K562 (cell line): ENCODE measurements at regions not wholly inside any gene's neighbourhood (a gene's known extent, or its start where the extent isn't known, plus 50 kb on each side); places are given as distances from the start of the nearest gene placed in this dataset.

Experiments
- ATAC-seq: fragments of 200-7000 bp; cut with Tn5 transposase; 3 replicates; pipeline ENCODE4 v1.9.1; 2020; ENCODE audit warnings: moderate library complexity
- BruUV-seq: library from RNA; stranded (reverse); fragments of 400-500 nt; replicated peaks from 2 replicates; lab custom pipeline; 2021; lab: Mats Ljungman, UMichigan
- CTCF ChIA-PET: fragments of 300-600 bp; formaldehyde crosslinking; extraction: SDS; loops from one replicate; lab custom pipeline; 2021; ENCODE audit warnings: low intra/inter-chr PET ratio; lab: Yijun Ruan, JAX
- POLR2A ChIA-PET: fragments of 300-600, 350-650 bp; sonication (Branson Sonifier 250); formaldehyde crosslinking; extraction: SDS; loops from one replicate; lab custom pipeline; 2021; ENCODE audit warnings: antibody characterized with exemption, inconsistent platforms; lab: Yijun Ruan, JAX
- DNase-seq, 4 experiments: peaks; one replicate each; pipeline versions ENCODE4 v3.0.0 to v3.0.0-alpha.2; 2011 to 2018; ENCODE audit warnings: low spot score in 3 of 4, mixed read lengths in 3 of 4; ENCODE audit errors: extremely low read depth in 1 of 4
- FAIRE-seq: peaks from 2 replicates; lab custom pipeline; 2011; peaks lifted over from hg19 to GRCh38; lab: Jason Lieb, UNC
- H2AFZ ChIP-seq: 2 replicates; pipeline ENCODE4 v1.6.0; 2011; ENCODE audit warnings: low read depth, low read length, control low read depth, inconsistent platforms
- H3K27ac ChIP-seq: fragments of 200-600 bp; 3 replicates; pipeline ENCODE4 v1.8.0; 2011; ENCODE audit warnings: low read depth, mild to moderate bottlenecking, control low read depth, inconsistent platforms, low read length, moderate library complexity, mixed read lengths; ENCODE audit errors: extremely low read depth
- H3K27me3 ChIP-seq, 2 experiments: fragments of 300-600 bp in 1 of 2; 2 replicates in 1 of 2; 3 replicates in 1 of 2; pipeline versions ENCODE4 v1.6.0 to v1.8.0; 2011; ENCODE audit warnings: inconsistent platforms in 2 of 2, low read length in 2 of 2, mild to moderate bottlenecking in 1 of 2, mixed read lengths in 1 of 2, moderate library complexity in 1 of 2; ENCODE audit not compliant: control insufficient read depth in 2 of 2, insufficient read depth in 2 of 2
- H3K36me3 ChIP-seq: fragments of 300-600 bp; 3 replicates; pipeline ENCODE4 v1.8.0; 2011; ENCODE audit warnings: mild to moderate bottlenecking, low read length, inconsistent platforms; ENCODE audit not compliant: control insufficient read depth, insufficient read depth
- H3K4me1 ChIP-seq, 2 experiments: fragments of 200-600 bp in 1 of 2; replicated peaks in 1 of 2; 2 replicates in 1 of 2; 3 replicates in 1 of 2; pipeline versions ENCODE4 v1.5.1 to v1.8.0; 2011; ENCODE audit warnings: inconsistent platforms in 2 of 2, low read length in 2 of 2, mild to moderate bottlenecking in 1 of 2, mixed read lengths in 1 of 2, moderate library complexity in 1 of 2; ENCODE audit not compliant: control insufficient read depth in 2 of 2, insufficient read depth in 2 of 2
- H3K4me2 ChIP-seq: 2 replicates; pipeline ENCODE4 v1.6.1; 2011; ENCODE audit warnings: low read length, control low read depth, inconsistent platforms, mixed read lengths; ENCODE audit not compliant: insufficient read depth
- H3K4me3 ChIP-seq: fragments of 200-600 bp; sonication (generic), shearing (Covaris generic); 2 replicates; pipeline ENCODE4 v1.5.1; 2016; ENCODE audit warnings: control low read depth, inconsistent platforms
- H3K79me2 ChIP-seq: fragments of 200-600 bp; 3 replicates; pipeline ENCODE4 v1.8.0; 2011; ENCODE audit warnings: low read length, inconsistent platforms; ENCODE audit not compliant: control insufficient read depth, insufficient read depth
- H3K9ac ChIP-seq, 2 experiments: 2 replicates each; pipeline versions ENCODE4 v1.6.0 to v1.6.1; 2011; ENCODE audit warnings: low read depth in 2 of 2, low read length in 2 of 2, control low read depth in 1 of 2, inconsistent platforms in 1 of 2, mild to moderate bottlenecking in 1 of 2, mixed read lengths in 1 of 2; ENCODE audit not compliant: insufficient read depth in 1 of 2
- H3K9me1 ChIP-seq: one replicate; pipeline ENCODE4 v1.6.0; 2011; ENCODE audit warnings: inconsistent platforms, mild to moderate bottlenecking, low read length, moderate library complexity; ENCODE audit not compliant: control insufficient read depth, insufficient read depth
- H3K9me3 ChIP-seq: replicated peaks from 2 replicates; pipeline ENCODE4 v1.5.1; 2011; ENCODE audit warnings: low read depth, low read length, inconsistent platforms; ENCODE audit not compliant: control insufficient read depth, insufficient read depth
- H4K20me1 ChIP-seq: replicated peaks from 2 replicates; pipeline ENCODE4 v1.6.1; 2011; ENCODE audit warnings: low read length, inconsistent platforms, mixed read lengths; ENCODE audit not compliant: control insufficient read depth, insufficient read depth
- CBX1 ChIP-seq: sonication (generic); IDR thresholded peaks from 2 replicates; pipeline ENCODE4 v1.6.1; 2016; ENCODE audit warnings: antibody characterized with exemption, low read depth, mild to moderate bottlenecking
- CBX3 ChIP-seq, 2 experiments: IDR thresholded peaks; 1 replicate in 1 of 2; 2 replicates in 1 of 2; pipeline ENCODE4 v1.6.1; 2012; ENCODE audit warnings: inconsistent platforms in 2 of 2, low read length in 2 of 2, borderline replicate concordance in 1 of 2, control low read depth in 1 of 2
- CHAMP1 ChIP-seq: fragments of 450-650 bp; IDR thresholded peaks from 2 replicates; pipeline ENCODE4 v1.6.1; 2016; ENCODE audit warnings: mild to moderate bottlenecking
- ETV5 ChIP-seq: sonication (generic); formaldehyde crosslinking; IDR thresholded peaks from 2 replicates; pipeline ENCODE4 v1.4.0; 2020; ENCODE audit warnings: low read depth, mild to moderate bottlenecking, missing genetic modification reagents
- GABPB1 ChIP-seq: sonication (generic); formaldehyde crosslinking; IDR thresholded peaks from 2 replicates; pipeline ENCODE4 v1.8.0; 2022; ENCODE audit warnings: mild to moderate bottlenecking, missing genetic modification reagents
- MCM5 ChIP-seq: fragments of 450-650 bp; IDR thresholded peaks from 2 replicates; pipeline ENCODE4 v1.6.1; 2016; ENCODE audit warnings: low read depth
- NR2C2 ChIP-seq, 2 experiments: fragments of 200-800 bp in 1 of 2; sonication (Bioruptor generic) in 1 of 2; sonication (generic) in 1 of 2; formaldehyde crosslinking in 1 of 2; IDR thresholded peaks; 2 replicates each; pipeline versions ENCODE4 v1.6.1 to v1.8.0; 2016 to 2022; ENCODE audit warnings: mild to moderate bottlenecking in 1 of 2, missing compliant biosample characterization in 1 of 2, missing genetic modification characterization in 1 of 2, missing genetic modification reagents in 1 of 2
- PHB2 ChIP-seq: fragments of 450-650 bp; IDR thresholded peaks from 2 replicates; pipeline ENCODE4 v1.6.1; 2017; ENCODE audit warnings: low read depth
- PHTF2 ChIP-seq: fragments of 250-450 bp; sonication (Bioruptor Pico); IDR thresholded peaks from 2 replicates; pipeline ENCODE4 v1.5.0; 2021; ENCODE audit warnings: mild to moderate bottlenecking
- POLR2AphosphoS2 ChIP-seq: IDR thresholded peaks from 2 replicates; pipeline ENCODE4 v1.6.1; 2012; ENCODE audit warnings: low read length, improper control_type of control experiment
- SIRT6 ChIP-seq: IDR thresholded peaks from one replicate; pipeline ENCODE4 v1.6.1; 2012; ENCODE audit warnings: low read depth, mild to moderate bottlenecking, control low read depth, inconsistent platforms, low read length, moderate library complexity
- SNIP1 ChIP-seq: fragments of 450-650 bp; IDR thresholded peaks from 2 replicates; pipeline ENCODE4 v1.7.1; 2017; ENCODE audit warnings: low read depth, mild to moderate bottlenecking
- SRSF3 ChIP-seq: fragments of 200-400 bp; formaldehyde crosslinking; IDR thresholded peaks from 2 replicates; pipeline ENCODE4 v1.6.1; 2016; ENCODE audit warnings: mild to moderate bottlenecking, low read length, moderate library complexity; ENCODE audit not compliant: insufficient read depth
- SUPT5H ChIP-seq: fragments of 450-650 bp; IDR thresholded peaks from 2 replicates; pipeline ENCODE4 v1.6.1; 2016
- TCF7L2 ChIP-seq: fragments of 150-350 bp; IDR thresholded peaks from 2 replicates; pipeline ENCODE4 v1.6.1; 2016; ENCODE audit warnings: low read depth, mild to moderate bottlenecking, low read length, moderate library complexity
- YBX1 ChIP-seq: fragments of 450-650 bp; IDR thresholded peaks from 2 replicates; pipeline ENCODE4 v1.7.1; 2016; ENCODE audit warnings: mild to moderate bottlenecking
- ZNF24 ChIP-seq: fragments of 450-650 bp; IDR thresholded peaks from 2 replicates; pipeline ENCODE4 v1.6.1; 2016
- WGBS: fragments of 100-300 bp; shearing (Covaris generic); methylation state at CpG from one replicate; pipeline ENCODE4 v1.1.6; 2016; ENCODE audit warnings: low coverage, mixed read lengths; ENCODE audit not compliant: insufficient coverage; ENCODE audit errors: missing lambda C conversion rate; 5-methylcytosine and 5-hydroxymethylcytosine counted together
- in situ Hi-C: fragments of 300-500 bp; cut with MboI; formaldehyde crosslinking; loops from 4 replicates; pipeline ENCODE4 v1.15.0; 2018; ENCODE audit warnings: inconsistent platforms, mixed read lengths
- intact Hi-C: fragments of 100-400 bp; cut with micrococcal nuclease; formaldehyde crosslinking; loops from 2 replicates; pipeline ENCODE4 v1.14.2; 2022
- TF ChIP-seq, protein P1 (sequence below), 2 experiments: IDR thresholded peaks; 2 replicates each; pipeline ENCODE4 v1.6.1; 2011; ENCODE audit warnings: borderline replicate concordance in 1 of 2, control low read depth in 1 of 2, low read depth in 1 of 2, low read length in 1 of 2, mild to moderate bottlenecking in 1 of 2, mixed read lengths in 1 of 2, moderate library complexity in 1 of 2; ENCODE audit not compliant: insufficient read depth in 1 of 2, insufficient read length in 1 of 2, poor library complexity in 1 of 2, severe bottlenecking in 1 of 2; ENCODE audit errors: extremely low read depth in 1 of 2

- 0% methylated on average over 3 of the region's 3 CpGs for WGBS
- Histone ChIP-seq H3K4me2 (no peak overlapping the region), H3K9ac (no peak overlapping the region), H3K4me1 (no peaks in the 10 kb centered on the region), H3K27ac (no peak overlapping the region), H3K9me1 (no peaks in the 10 kb centered on the region), H3K27me3 (no peaks in the 10 kb centered on the region), H3K4me3 (no peak overlapping the region), H3K9me3 (no peaks in the 10 kb centered on the region), H3K79me2 (no peaks in the 10 kb centered on the region), H3K36me3 (no peaks in the 10 kb centered on the region), H2AFZ (no peak overlapping the region), H4K20me1 (no peaks in the 10 kb centered on the region)
- no TSS peak for BruUV-seq
- DNase-seq (no peak), FAIRE-seq (no peak), ATAC-seq (no peak)
- CTCF ChIA-PET = no interaction called here
- in situ Hi-C loops (no loop called here), intact Hi-C loops (no loop called here)
- TF ChIP-seq SNIP1 (no peak), CBX3 (IDR thresholded peaks at IDR 0.05; ENCODE audit: borderline replicate concordance in 1 of 2, low read length in 2 of 2) (no peak), ZNF24 (no peak), SRSF3 (no peak), MCM5 (no peak), YBX1 (no peak), SIRT6 (no peak), PHB2 (no peak), CBX1 (no peak), SUPT5H (no peak), POLR2AphosphoS2 (no peak), TCF7L2 (no peak), ETV5 (CRISPR knock-in tag) (no peak), PHTF2 (no peak), CHAMP1 (no peak), GABPB1 (CRISPR knock-in tag) (no peak), NR2C2 (CRISPR knock-in tag; IDR thresholded peaks at IDR 0.05) (no peak), NR2C2 (tag; IDR thresholded peaks at IDR 0.05) (no peak)
- TF ChIP-seq, protein P1, sequence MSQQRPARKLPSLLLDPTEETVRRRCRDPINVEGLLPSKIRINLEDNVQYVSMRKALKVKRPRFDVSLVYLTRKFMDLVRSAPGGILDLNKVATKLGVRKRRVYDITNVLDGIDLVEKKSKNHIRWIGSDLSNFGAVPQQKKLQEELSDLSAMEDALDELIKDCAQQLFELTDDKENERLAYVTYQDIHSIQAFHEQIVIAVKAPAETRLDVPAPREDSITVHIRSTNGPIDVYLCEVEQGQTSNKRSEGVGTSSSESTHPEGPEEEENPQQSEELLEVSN (IDR thresholded peaks at IDR 0.05; ENCODE audit: borderline replicate concordance in 1 of 2, extremely low read depth in 1 of 2, insufficient read depth in 1 of 2, insufficient read length in 1 of 2, low read depth in 1 of 2, low read length in 1 of 2, poor library complexity in 1 of 2, severe bottlenecking in 1 of 2) = no peak
- POLR2A ChIA-PET = no interaction called here
Measured at GRCh38 chr4:28082686-28083390, 1222.2 kb downstream of the STIM2 start.
